Fibroblast of lung (primary cell): ENCODE measurements at regions not wholly inside any gene's neighbourhood (a gene's known extent, or its start where the extent isn't known, plus 50 kb on each side); places are given as distances from the start of the nearest gene placed in this dataset.

Experiments used
- EZH2 ChIP-seq: IDR thresholded peaks from 2 replicates; pipeline ENCODE4 v1.5.1; 2012; ENCODE audit warnings: low read length, control low read depth, mild to moderate bottlenecking; ENCODE audit errors: missing control alignments
- TF ChIP-seq, protein P1 (sequence below), 2 donors: IDR thresholded peaks in 1 of 2; conservative IDR thresholded peaks in 1 of 2; 1 replicate in 1 of 2; 2 replicates in 1 of 2; pipeline ENCODE4 v1.5.1; 2011 to 2012; ENCODE audit warnings: low read length in 2 of 2, control low read depth in 1 of 2, inconsistent platforms in 1 of 2, low read depth in 1 of 2, mild to moderate bottlenecking in 1 of 2

DNA sequence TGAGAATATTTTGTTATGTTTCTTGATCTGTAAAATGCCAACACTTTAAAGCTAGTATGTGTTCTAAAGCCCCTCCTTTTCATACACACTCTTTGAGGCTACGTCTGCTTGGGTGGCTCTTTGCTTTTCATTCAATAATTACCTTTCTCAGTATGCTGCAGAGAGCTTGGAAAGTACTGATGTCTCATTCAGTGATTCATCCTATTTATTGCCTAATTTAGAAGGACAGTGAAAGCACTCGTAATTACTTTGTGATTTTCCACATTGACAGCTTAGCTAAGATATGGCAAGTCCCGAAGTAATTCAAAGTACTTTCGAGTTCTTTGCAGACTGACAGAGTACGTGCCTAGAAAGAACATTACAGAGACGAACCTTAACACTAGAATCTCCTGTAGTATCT, 57.2 kb downstream of the BMP15 start:
- TF ChIP-seq, protein P1, sequence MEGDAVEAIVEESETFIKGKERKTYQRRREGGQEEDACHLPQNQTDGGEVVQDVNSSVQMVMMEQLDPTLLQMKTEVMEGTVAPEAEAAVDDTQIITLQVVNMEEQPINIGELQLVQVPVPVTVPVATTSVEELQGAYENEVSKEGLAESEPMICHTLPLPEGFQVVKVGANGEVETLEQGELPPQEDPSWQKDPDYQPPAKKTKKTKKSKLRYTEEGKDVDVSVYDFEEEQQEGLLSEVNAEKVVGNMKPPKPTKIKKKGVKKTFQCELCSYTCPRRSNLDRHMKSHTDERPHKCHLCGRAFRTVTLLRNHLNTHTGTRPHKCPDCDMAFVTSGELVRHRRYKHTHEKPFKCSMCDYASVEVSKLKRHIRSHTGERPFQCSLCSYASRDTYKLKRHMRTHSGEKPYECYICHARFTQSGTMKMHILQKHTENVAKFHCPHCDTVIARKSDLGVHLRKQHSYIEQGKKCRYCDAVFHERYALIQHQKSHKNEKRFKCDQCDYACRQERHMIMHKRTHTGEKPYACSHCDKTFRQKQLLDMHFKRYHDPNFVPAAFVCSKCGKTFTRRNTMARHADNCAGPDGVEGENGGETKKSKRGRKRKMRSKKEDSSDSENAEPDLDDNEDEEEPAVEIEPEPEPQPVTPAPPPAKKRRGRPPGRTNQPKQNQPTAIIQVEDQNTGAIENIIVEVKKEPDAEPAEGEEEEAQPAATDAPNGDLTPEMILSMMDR (conservative IDR thresholded peaks at IDR 0.05 in 1 of 2, IDR thresholded peaks at IDR 0.05 in 1 of 2; ENCODE audit: low read depth in 1 of 2, low read length in 2 of 2) = no peak
- TF ChIP-seq EZH2 = no peak
